ENCODE measurements at regions not wholly inside any gene's neighbourhood (a gene's known extent, or its start where the extent isn't known, plus 50 kb on each side); places are given as distances from the start of the nearest gene placed in this dataset.

DNA sequence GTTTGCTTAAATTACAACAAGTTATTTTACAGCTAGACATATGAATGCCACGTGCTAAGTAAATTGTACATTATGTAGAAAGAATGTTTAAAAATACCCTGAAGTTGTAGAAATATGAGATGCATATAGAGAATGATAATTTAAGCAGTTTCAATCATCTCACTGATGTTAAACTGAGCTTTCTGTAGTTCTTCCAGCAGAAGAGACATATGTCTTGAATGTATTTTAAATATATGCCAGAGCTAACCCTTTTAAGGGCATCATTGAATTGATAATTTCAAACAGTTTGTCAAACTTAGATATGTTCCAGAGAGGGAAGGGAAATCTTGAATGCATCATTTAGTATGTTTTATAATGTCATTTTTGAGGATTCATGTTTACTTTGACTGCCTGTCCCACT, 255.2 kb downstream of the MDFIC start:
- no peak for TF ChIP-seq EZH2 (IDR thresholded peaks at IDR 0.05; ENCODE audit: borderline replicate concordance, low read depth, low read length, poor library complexity, severe bottlenecking)
- TF ChIP-seq, protein P1, sequence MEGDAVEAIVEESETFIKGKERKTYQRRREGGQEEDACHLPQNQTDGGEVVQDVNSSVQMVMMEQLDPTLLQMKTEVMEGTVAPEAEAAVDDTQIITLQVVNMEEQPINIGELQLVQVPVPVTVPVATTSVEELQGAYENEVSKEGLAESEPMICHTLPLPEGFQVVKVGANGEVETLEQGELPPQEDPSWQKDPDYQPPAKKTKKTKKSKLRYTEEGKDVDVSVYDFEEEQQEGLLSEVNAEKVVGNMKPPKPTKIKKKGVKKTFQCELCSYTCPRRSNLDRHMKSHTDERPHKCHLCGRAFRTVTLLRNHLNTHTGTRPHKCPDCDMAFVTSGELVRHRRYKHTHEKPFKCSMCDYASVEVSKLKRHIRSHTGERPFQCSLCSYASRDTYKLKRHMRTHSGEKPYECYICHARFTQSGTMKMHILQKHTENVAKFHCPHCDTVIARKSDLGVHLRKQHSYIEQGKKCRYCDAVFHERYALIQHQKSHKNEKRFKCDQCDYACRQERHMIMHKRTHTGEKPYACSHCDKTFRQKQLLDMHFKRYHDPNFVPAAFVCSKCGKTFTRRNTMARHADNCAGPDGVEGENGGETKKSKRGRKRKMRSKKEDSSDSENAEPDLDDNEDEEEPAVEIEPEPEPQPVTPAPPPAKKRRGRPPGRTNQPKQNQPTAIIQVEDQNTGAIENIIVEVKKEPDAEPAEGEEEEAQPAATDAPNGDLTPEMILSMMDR (conservative IDR thresholded peaks at IDR 0.05; ENCODE audit: low read depth, low read length) = no peak

All from A673 (cell line).